Spleen (tissue), 7 donors: ENCODE measurements at regions not wholly inside any gene's neighbourhood (a gene's known extent, or its start where the extent isn't known, plus 50 kb on each side); places are given as distances from the start of the nearest gene placed in this dataset.

Experiments
- CTCF ChIP-seq, 11 experiments: fragments of 200-600 bp in 7 of 11; fragments of 450-650 bp in 4 of 11; sonication (generic) in 4 of 11; IDR thresholded peaks in 8 of 11; conservative IDR thresholded peaks in 3 of 11; 1 replicate in 7 of 11; 2 replicates in 4 of 11; pipeline versions ENCODE4 v1.4.0 to v1.8.0; 2016 to 2021; ENCODE audit warnings: antibody characterized with exemption in 11 of 11, inconsistent platforms in 4 of 11, mild to moderate bottlenecking in 1 of 11
- POLR2A ChIP-seq, 3 donors: fragments of 450-650 bp; IDR thresholded peaks; one replicate each; pipeline ENCODE4 v1.5.1; 2017; ENCODE audit warnings: antibody characterized with exemption in 3 of 3, mild to moderate bottlenecking in 1 of 3
- POLR2AphosphoS5 ChIP-seq, 3 donors: sonication (generic); formaldehyde crosslinking; IDR thresholded peaks; one replicate each; pipeline ENCODE4 v1.5.1; 2017; ENCODE audit warnings: antibody characterized with exemption in 3 of 3
- donor health status: DM: no; HTN: no; CAD: no; lungs with moderate emphysema.
- donor health status: DM: no; HTN: no; CAD: no.
- donor health status: DM: no; HTN: no; CAD: no.

- TF ChIP-seq POLR2A (IDR thresholded peaks at IDR 0.05): no peak
- no peak for TF ChIP-seq CTCF (IDR thresholded peaks at IDR 0.05 in 8 of 11, conservative IDR thresholded peaks at IDR 0.05 in 3 of 11)
- no peak for TF ChIP-seq POLR2AphosphoS5 (IDR thresholded peaks at IDR 0.05)
These were observed 346.9 kb upstream of the JAG1 start for GRCh38 chr20:11020712-11021111.
